GM21528 (cell line): ENCODE measurements at regions not wholly inside any gene's neighbourhood (a gene's known extent, or its start where the extent isn't known, plus 50 kb on each side); places are given as distances from the start of the nearest gene placed in this dataset.

ENCODE experiments used
- ATAC-seq: cut with Tn5 transposase; IDR thresholded peaks from one replicate; pipeline ENCODE4 v1.9.1; 2021; ENCODE audit warnings: mild to moderate bottlenecking, moderate library complexity; ENCODE audit not compliant: unreplicated experiment, low FRiP score

GRCh38 chr17:27239584-27239983, 54.3 kb upstream of the WSB1 start:
- no peak for ATAC-seq

- ATAC-seq = no peak
Measured at GRCh38 chr17:27240086-27240801, 53.7 kb upstream of the WSB1 start.

GRCh38 chr17:27240802-27241155, 53.1 kb upstream of the WSB1 start:
- ATAC-seq = no peak

- peak; percentile 31 for ATAC-seq
Measured at GRCh38 chr17:27241346-27241946, 52.5 kb upstream of the WSB1 start.

- ATAC-seq = no peak
Measured at GRCh38 chr17:27242951-27243350, 51.0 kb upstream of the WSB1 start.

GRCh38 chr17:27244011-27244410, 49.9 kb upstream of the WSB1 start:
- no peak for ATAC-seq
